SIG-M5 treated with dmso at 0.1 percent for 504 hours (cell line): ENCODE measurements at regions not wholly inside any gene's neighbourhood (a gene's known extent, or its start where the extent isn't known, plus 50 kb on each side); places are given as distances from the start of the nearest gene placed in this dataset.
"Not testable (repeated sequence)": the region's sequence is repeated elsewhere in the genome, so short reads cannot be mapped to it uniquely, and the experiment has no call there.

Source experiments
- DNase-seq: peaks from one replicate; lab custom pipeline; 2025; ENCODE audit not compliant: unreplicated experiment; lab: John Stamatoyannopoulos, UW

DNA sequence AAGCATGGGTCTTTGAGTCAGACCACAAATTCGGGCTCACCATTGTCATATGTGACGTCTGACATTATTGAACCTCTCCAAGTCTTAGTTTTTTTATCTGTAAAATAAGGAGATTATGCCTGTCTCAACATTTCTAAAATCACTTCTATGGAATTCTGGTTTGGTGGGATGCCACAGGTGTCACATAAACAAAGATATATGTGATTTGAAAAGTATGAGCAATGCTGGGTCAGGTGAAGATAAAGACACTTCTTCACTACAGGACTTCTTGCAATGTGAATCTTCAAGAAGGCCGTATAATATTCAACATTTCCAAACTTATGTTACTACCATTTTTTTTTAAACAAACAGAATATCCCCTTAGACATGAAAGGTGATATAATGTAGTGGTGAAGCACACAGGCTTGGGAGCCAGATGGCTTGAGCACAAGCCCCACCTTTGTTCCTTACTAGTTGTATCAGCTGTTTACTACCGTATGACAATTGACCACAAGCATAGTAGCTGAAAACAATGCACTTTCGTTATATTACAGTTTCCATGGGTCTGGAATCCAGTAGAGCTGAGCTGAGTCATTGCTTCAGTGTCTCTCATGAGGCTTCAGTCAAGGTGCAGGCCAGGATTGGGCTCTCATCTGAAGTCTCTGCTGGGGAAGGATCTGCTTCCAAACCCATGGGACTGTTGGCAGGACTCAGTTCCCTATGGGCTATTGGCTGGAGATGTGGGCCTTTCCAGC lies 87.7 kb downstream of the UTP18 start:
- no peak for DNase-seq

DNA sequence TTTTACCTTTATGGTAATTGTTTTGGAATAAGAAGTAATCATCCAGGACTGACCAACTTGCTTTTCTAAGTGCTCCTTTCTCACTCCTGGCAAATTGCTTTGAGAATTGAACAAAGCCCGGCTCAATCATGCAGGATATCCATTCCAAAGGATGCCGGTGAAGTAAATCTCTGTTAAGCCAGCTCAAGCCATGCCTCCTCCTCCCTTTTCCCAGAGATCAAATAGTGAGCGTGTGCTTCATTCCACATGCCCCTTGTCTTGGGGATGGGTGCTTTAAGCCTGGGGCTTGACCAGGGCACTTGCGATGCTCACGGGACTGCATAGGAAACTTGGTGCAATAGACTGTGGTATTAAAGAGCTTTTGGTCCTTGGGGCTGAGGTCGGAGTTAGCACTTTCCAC lies 90.7 kb downstream of the UTP18 start:
- DNase-seq = no peak

DNA sequence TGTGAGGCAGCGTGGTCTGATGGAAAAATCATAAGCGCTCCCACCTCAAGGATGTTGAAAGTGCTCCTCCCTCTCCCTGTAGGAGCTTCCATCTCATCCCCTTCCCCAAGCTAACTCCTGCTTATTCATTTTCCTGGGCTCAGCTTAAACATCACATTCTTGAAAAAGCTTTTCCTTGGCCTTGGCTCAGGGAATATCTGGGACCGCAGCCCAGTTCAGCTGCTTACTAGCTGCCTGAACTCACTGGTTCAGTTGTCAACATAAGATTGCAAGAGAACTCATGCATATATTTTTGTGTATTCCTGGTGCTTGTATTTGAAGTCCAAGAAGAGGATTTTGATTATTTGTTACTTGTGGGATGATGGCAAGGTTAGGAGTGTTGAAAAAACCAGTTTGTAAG lies 91.5 kb downstream of the UTP18 start:
- no peak for DNase-seq

DNA sequence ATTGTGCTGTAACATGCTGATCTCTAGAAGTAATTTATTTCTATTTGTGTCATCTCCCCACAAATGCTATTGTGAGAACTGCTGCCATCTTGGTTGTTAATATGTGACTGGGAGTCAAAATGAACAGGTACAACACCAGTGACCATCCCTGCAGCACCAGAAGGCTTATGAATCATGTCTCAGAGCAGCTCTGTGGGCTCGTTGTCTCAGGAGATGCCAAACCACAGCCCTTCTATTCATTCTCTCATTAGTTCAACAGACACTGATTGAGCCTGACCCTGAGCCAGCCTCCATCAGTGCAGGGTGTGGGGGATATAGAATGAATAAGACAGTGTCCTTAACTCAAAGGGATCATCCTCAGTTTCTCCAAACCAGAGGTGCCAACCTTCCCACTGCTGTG lies 92.5 kb downstream of the UTP18 start:
- DNase-seq = no peak

DNA sequence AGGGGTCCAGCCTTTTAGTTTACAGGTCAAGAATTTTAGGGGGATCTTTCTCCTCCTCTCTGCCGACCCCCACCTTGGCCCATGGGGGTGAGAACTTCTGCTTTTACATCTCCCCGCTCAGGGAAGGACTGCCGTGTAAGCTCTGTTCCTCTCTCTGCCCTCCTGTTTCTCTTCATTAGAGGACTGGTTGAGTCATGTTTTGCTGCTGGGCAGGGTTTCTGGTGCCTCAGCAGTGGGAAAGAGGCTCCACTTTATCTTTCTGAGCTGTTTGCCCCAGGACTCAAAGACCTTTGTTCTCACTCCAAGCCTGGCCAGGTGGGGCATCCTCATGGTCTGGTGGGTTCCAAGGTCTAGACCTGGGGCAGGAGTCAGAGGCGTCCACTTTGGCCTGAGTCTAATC lies 93.0 kb downstream of the UTP18 start:
- no peak for DNase-seq

DNA sequence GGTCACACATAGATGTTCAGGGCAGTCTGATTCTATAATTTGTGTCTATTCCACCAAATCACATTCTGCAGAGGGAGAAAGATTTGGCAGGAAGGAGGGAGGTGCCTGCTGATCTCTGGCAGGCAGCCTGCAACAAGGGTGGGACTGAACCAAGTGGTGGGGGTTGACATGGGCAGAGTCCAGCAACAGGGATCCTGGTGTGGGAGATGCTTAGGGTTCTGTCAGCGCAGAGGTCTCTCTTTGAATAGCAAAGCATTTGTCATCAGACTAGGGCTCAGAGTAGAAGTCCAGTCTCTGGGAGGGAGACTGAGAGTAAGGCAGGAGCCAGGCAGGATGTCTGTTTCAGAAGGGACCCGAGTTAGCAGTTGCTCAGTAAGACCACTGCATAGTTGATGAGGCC lies 94.6 kb downstream of the UTP18 start:
- no peak for DNase-seq

DNA sequence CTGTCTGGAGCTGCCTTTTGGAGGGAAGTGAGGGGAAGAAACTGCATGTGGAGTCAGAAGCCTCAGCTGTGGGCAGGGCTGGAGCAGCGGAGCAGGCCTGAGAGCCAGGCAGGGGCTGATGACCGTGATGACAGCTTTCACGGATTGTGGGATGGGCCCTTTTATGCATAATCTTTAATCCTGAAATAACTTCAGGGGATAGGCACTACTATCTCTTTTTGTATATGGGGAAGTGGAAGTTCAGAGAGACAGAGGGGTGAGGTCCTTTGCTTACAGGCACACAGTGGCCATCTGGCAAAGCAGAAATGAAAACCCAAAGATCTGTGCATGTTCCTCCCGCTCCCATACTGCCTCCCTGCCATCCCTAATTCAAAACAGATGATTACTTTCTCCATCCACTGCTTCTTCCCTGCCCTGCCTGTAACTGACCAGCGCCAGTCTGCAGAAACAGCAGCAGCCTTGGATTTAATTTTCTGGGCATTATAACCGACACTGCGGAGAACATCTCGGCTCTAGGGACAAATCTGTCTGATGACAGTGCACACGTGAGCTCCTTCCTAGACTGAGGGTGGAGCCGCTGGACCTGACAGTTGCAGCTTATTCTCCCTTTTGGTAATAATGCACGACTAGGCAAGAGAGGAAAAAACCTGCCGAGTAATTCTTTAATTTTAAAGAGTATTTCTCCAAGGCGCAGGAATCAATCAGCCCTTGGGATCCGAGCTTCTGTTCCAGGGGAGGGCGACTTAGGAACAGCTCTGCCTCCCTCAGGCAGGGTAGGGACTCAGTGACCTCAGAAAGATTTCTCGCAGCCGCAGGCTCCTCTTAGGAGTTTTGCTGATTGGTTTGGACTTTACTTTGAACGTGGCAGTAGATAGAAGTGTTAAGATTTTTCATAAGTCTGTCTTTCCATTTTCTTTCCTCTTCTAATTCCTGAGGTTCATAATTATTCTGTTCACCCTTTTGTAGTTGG lies 95.4 kb downstream of the UTP18 start:
- no peak for DNase-seq

DNA sequence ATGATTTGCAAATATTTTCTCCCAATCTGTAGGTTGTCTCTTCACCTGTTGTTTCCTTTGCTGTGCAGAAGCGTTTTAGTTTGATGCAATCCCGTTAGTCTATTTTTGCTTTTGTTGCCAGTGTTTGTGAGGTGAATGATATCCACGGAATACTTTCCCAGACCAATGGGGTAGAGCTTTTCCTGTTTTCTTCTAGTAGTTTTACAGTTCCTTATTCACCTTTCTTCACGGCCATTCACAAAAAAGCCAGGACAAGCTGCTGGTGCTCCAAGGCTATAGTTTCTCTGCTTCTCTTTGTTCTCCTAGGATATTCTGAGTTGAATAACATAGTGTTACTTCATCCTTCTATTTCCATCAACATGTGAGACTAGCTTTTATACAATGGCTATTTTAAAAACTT lies 98.7 kb downstream of the UTP18 start:
- no peak for DNase-seq

DNA sequence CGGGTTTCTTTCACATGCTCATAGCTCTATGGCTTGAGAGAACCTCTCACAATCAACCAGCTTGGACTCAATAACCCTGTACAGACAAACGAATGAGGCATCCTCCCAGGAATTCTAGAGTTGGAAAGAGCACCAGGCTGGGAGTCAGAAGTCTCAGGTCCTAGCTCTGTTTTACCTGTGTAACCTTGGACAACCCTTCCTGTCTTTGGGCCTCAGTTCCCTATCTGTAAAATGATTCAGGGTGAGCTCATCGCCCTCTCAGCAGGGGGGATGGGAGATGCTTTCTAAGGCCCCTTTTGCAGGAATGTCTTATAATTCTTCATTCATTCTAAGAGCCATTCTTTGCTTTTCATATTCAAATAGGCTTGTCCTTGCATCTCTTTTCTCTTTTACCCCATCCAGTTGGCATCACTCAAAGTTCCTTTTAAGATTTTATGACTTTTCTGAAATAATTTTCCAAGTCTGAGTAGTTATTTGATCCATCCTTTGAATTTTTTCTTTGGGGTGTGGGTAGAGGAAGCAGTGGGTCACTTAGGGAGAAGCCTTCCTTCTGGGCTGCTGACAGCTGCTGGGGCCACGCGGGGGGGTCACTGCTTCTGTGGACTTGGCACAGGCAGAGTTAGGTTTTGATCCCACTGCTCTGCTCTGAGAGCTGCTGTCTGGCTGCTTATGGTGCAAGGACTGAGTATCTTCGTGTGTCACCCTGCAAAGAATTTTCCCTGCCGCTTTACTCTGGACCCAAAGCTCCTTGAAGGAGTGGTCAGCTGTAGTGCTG lies 102.7 kb downstream of the UTP18 start:
- no peak for DNase-seq

DNA sequence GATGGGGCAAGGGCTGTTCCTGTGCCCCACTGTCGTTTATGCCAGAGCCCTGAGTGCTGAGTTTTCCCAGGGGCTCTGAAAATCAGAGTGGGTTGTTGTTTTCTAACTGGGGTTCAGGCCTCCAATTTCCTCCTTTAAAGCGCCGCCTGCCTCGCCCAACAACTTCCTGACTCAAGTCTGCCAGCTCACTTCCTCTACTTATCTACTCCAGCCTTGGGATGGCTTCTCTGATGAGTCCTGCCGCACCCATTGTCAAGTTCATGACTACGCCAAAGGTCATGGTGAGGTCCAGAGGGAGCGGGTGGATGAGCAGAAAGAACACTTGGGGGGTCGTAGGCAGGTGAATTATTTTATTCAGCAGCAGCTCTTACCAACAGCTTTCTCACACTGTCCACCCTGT lies 104.7 kb downstream of the UTP18 start:
- no peak for DNase-seq

DNA sequence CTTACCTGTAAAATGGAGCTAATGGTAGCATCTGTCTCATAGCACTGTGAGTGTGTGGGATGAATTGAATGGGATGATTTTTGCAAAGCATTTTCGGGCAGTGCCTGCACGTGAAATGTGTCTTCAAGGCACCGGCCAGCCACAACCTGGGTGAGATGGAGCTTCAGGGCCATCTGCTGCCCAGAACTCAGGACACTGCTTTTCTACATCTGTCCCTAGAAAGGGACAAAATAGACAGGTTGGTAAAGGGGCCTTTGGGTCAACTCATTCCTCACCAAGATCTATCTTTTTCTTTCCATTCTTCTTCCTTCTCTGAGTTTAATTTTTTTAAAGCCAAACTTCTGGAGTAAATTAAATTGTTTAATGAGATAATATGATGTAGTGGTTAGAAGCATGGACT lies 106.5 kb downstream of the UTP18 start:
- DNase-seq = no peak

DNA sequence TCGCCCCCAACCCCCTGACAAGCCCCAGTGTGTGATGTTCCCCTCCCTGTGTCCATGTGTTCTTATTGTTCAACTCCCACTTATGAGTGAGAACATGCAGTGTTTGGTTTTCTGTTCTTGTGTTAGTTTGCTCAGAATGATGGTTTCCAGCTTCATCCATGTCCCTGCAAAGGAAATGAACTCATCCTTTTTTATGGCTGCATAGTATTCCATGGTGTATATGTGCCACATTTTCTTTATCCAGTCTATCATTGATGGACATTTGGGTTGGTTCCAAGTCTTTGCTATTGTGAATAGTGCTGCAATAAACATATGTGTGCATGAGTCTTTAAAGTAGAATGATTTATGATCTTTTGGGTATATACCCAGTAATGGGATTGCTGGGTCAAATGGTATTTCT lies 107.5 kb downstream of the UTP18 start:
- not testable (repeated sequence) for DNase-seq

DNA sequence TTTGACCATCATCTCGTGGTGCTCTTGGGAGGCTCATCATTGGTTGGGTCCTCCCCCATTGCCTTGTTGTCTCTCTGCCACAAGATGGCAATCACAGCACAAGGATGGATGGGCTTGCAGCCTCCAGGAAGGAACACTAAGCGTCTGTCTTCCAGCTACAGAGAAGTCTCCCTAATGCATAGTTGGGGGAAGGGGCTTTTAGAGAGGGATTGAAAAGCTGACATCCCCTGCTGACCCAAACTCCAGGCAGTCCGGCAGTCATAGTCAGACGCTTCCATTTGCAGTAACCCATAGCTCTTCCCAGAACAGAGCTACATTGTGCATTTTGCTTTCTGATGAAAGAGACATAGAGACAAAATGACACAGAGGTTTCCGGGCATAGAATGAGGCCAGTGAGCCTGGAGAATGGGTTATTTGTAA lies 111.4 kb downstream of the UTP18 start:
- peak; percentile 53 for DNase-seq

DNA sequence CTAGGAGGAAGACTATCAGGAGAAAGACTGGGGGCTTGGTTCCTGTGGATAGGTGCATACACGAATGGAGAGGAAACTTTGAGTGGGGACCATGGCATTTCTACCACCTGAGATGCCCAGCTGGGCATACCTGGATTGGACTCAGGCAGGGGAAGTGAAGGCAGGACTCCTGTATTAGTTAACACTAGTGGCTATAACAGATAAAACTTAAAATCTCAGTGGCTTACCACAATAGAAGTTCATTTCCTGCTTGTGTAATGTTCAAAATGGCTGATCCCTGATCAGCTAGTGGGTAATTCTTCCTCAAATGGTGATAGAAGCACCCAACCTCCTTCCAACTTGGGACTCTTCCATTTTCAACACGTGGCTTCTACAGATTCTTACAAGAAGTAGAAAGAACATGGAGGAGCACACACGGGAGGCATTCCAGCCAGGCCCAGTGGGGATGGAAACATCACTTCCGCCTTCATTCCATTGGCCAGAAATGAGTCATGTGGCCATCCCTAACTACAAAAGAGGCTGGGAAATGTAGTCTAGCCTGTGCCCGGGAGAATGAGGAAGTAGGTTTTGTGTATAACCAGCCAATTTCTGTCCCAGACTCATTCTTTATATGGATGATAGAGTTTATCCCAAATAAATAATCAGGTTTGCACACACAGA lies 112.1 kb downstream of the UTP18 start:
- DNase-seq = peak; percentile 94

DNA sequence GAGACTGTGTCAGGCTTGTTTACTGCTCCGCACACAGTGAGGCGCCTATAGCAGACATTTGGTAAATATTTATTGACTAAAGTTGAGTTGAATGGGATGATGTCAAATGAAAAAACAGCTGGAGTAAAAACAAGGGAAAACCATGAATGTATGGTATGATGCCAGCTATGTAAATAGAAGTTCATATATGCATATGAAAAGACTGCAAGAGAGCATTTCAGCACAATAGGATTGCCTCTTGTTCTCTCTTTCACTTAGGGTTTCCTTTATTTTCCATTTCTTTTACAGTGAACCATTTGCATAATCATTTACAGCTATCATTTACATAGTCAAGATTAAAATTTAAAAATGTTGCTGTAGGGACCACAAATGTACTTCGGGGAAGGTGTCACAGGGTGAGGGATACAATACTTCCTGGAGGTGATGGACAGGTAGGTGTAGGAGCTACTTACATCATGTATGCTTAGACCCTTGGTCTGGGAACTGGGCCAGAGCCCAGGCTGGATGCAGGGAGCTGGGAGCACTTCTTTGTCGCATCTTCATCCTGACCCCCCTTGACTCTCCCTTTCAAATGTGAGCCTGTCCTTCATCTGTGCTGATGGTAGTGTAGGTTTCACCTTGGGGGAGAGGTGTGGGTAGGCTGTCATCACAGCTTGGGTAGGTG lies 113.3 kb downstream of the UTP18 start:
- no peak for DNase-seq

DNA sequence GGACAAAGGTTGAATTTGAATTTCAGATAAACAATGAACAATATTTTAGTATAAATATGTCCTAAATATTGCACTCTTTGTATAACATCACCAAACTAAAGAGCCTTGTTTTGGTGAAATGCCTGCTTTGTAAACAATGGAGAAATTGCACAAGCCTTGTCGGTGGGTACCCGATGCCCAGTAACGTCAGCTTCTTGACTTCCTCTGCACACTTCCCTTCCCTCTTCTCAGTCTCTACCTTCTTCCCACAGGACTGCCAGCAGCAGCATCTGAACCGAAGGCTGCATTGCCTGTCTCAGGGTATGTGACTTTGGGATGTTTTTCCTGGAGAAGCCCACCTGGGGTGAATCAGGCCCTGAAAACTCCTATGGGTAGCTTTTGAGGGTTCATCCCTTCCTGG lies 113.9 kb downstream of the UTP18 start:
- DNase-seq = no peak

DNA sequence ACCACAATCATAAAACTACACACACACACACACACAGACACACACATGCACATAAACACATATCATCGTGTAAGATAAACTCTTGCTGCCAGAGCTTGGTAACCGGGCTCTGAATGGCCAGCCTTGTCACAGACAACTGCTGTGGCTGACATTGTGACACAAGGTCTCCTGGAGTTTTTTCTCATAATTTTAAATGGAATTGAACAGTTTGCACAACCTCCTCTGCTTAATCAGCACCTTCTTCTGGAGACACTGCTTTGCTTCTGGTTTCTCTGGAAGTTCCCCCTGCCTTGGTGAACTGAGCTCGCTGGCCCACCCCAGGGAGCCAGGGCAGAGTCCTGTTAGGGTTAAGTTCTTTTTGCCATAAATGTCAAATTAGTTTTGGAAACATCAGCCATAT lies 115.4 kb downstream of the UTP18 start:
- DNase-seq = no peak

DNA sequence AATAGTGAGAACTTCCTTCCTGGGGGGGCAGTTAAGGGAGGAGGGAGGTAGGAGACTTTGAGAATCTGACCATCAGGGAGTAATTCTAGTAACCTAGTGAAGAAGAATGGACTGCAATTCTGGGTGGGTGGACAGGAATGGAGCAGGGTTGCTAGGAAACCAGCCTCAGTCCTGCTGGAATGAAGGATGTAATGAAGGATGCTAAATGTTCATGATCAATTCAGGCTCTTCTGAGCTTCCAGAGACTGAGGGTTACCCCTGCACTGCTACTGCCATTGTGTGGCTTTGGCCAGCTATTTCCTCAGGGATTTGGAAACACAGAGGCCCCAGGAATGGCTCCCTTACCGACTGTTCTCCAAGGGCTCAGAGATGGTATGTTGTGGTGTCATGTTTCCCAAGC lies 116.4 kb downstream of the UTP18 start:
- DNase-seq = no peak

DNA sequence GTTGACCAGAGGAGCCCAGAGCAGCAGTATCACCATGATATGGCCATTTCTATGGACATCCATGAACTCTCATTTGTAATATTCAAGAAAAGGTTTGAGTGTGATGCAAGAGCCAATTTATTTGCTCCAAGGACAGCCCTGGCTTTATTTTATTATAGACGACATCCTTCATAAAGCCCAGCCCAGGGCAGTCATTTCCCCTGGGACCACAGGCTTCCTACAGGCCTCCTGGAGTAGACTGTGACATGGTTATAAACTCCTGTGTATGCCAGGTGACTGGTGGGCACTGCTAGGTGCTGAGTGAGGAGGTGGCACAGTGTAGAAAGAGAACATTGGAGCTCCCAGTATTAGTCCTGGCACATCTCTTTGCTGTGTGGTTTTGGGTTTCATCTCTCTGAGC lies 120.9 kb downstream of the UTP18 start:
- no peak for DNase-seq

DNA sequence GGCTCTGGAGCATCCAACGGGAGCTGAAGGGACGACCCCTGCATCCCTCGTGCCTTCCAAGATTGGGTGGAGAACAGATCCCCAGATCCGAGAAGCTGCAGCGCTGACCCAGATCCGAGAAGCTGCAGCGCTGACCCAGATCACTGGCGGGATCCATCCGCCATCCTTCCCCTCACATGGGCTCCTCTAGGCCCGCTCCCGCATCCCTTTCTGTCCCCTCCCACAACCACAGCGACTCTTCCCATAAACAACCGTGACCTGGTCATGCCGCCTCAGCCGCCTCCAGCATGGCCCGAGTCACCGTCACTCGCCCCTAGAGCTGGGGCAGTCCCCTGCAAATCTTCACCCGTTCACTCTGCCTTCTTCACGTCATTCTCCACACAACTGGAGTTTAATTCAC lies 124.9 kb downstream of the UTP18 start:
- no peak for DNase-seq

DNA sequence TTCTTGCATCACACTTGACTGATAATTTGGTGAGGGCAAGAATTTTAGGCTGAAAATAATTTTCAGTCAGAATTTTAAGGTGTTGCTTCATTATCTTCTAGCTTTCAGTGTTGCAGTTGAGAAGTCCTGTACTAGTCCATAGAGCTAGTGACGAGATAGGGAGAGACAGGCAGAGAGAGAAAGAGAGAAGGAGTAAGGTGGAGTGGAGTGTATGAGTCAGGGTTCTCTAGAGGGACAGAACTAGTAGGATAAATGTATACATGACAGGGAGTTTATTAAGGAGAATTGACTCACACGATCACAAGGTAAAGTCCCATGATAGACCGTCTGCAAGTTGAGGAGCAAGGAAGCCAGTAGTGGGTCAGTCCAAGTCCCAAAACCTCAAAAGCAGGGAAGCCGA lies 127.2 kb downstream of the UTP18 start:
- DNase-seq = no peak
